C4-2B (cell line): ENCODE measurements at regions not wholly inside any gene's neighbourhood (a gene's known extent, or its start where the extent isn't known, plus 50 kb on each side); places are given as distances from the start of the nearest gene placed in this dataset.

Source experiments
- CTCF ChIP-seq: fragments of 450-650 bp; conservative IDR thresholded peaks from 2 replicates; pipeline ENCODE4 v1.5.1; 2017; ENCODE audit warnings: mild to moderate bottlenecking
- ZFX ChIP-seq: fragments of 450-650 bp; IDR thresholded peaks from 2 replicates; pipeline ENCODE4 v1.6.1; 2017

- TF ChIP-seq CTCF (no peak), ZFX (no peak)
These were observed 186.0 kb upstream of the CNTN5 start for GRCh38 chr11:98834776-98835175.
